ENCODE measurements at regions not wholly inside any gene's neighbourhood (a gene's known extent, or its start where the extent isn't known, plus 50 kb on each side); places are given as distances from the start of the nearest gene placed in this dataset.
A peak's percentile ranks its signal among the peaks of the same experiment; 100 is the strongest.
"Not testable (repeated sequence)": the region's sequence is repeated elsewhere in the genome, so short reads cannot be mapped to it uniquely, and the experiment has no call there.

- not testable (repeated sequence) for H3K4me1 ChIP-seq (ENCODE audit: control insufficient read depth, insufficient read depth, low read length, unreplicated experiment); H3K4me3 ChIP-seq (ENCODE audit: low read depth, low read length); H3K36me3 ChIP-seq (ENCODE audit: insufficient read depth, low read length); H3K27me3 ChIP-seq (ENCODE audit: insufficient read depth, low read length); H3K79me2 ChIP-seq (ENCODE audit: control insufficient read depth, insufficient read depth, low read length, unreplicated experiment); H2AFZ ChIP-seq (ENCODE audit: low read length, unreplicated experiment); H3K27ac ChIP-seq (ENCODE audit: low read depth, low read length)
Measured at GRCh38 chr7:82571047-82571446, 127.5 kb upstream of the CACNA2D1 start.

- Histone ChIP-seq H3K79me2 (ENCODE audit: control insufficient read depth, insufficient read depth, low read length, unreplicated experiment) (no peaks in the 10 kb centered on the region), H2AFZ (ENCODE audit: low read length, unreplicated experiment) (no peak overlapping the region), H3K27ac (ENCODE audit: low read depth, low read length) (no peak overlapping the region), H3K4me1 (ENCODE audit: control insufficient read depth, insufficient read depth, low read length, unreplicated experiment) (peaks cover 23% of the 10 kb centered on the region), H3K4me3 (ENCODE audit: low read depth, low read length) (no peak overlapping the region), H3K36me3 (ENCODE audit: insufficient read depth, low read length) (no peaks in the 10 kb centered on the region), H3K27me3 (ENCODE audit: insufficient read depth, low read length) (no peaks in the 10 kb centered on the region)
Measured at GRCh38 chr7:82567841-82568240, 124.3 kb upstream of the CACNA2D1 start.

GRCh38 chr7:82567356-82567755, 123.8 kb upstream of the CACNA2D1 start:
- Histone ChIP-seq H3K27ac (ENCODE audit: low read depth, low read length) (no peak overlapping the region), H3K36me3 (ENCODE audit: insufficient read depth, low read length) (no peaks in the 10 kb centered on the region), H2AFZ (ENCODE audit: low read length, unreplicated experiment) (no peak overlapping the region), H3K79me2 (ENCODE audit: control insufficient read depth, insufficient read depth, low read length, unreplicated experiment) (no peaks in the 10 kb centered on the region), H3K4me1 (ENCODE audit: control insufficient read depth, insufficient read depth, low read length, unreplicated experiment) (peaks cover 28% of the 10 kb centered on the region), H3K4me3 (ENCODE audit: low read depth, low read length) (no peak overlapping the region), H3K27me3 (ENCODE audit: insufficient read depth, low read length) (no peaks in the 10 kb centered on the region)

- Histone ChIP-seq H3K4me1 (ENCODE audit: control insufficient read depth, insufficient read depth, low read length, unreplicated experiment) (peaks cover 31% of the 10 kb centered on the region), H3K27me3 (ENCODE audit: insufficient read depth, low read length) (no peaks in the 10 kb centered on the region), H3K79me2 (ENCODE audit: control insufficient read depth, insufficient read depth, low read length, unreplicated experiment) (no peaks in the 10 kb centered on the region), H3K36me3 (ENCODE audit: insufficient read depth, low read length) (no peaks in the 10 kb centered on the region), H3K27ac (ENCODE audit: low read depth, low read length) (no peak overlapping the region), H3K4me3 (ENCODE audit: low read depth, low read length) (no peak overlapping the region), H2AFZ (ENCODE audit: low read length, unreplicated experiment) (peak overlapping the region; percentile 77)
Measured at GRCh38 chr7:82566752-82567151, 123.2 kb upstream of the CACNA2D1 start.

GRCh38 chr7:82562716-82563404, 119.3 kb upstream of the CACNA2D1 start:
- peak overlapping the region; percentile 83 for H3K27ac ChIP-seq (ENCODE audit: low read depth, low read length)
- peaks cover 36% of the 10 kb centered on the region for H3K4me1 ChIP-seq (ENCODE audit: control insufficient read depth, insufficient read depth, low read length, unreplicated experiment)
- peak overlapping the region; percentile 17 for H2AFZ ChIP-seq (ENCODE audit: low read length, unreplicated experiment)

GRCh38 chr7:82559193-82559805, 115.7 kb upstream of the CACNA2D1 start:
- H3K36me3 ChIP-seq (ENCODE audit: insufficient read depth, low read length), result no peaks in the 10 kb centered on the region
- H3K27ac ChIP-seq (ENCODE audit: low read depth, low read length), result no peak overlapping the region
- peak overlapping the region; percentile 74 for H2AFZ ChIP-seq (ENCODE audit: low read length, unreplicated experiment)
- H3K79me2 ChIP-seq (ENCODE audit: control insufficient read depth, insufficient read depth, low read length, unreplicated experiment), result no peaks in the 10 kb centered on the region
- H3K4me1 ChIP-seq (ENCODE audit: control insufficient read depth, insufficient read depth, low read length, unreplicated experiment), result peaks cover 21% of the 10 kb centered on the region
- H3K27me3 ChIP-seq (ENCODE audit: insufficient read depth, low read length), result no peaks in the 10 kb centered on the region
- peak overlapping the region; percentile 63 for H3K4me3 ChIP-seq (ENCODE audit: low read depth, low read length)

More at GRCh38 chr7:82562716-82563404, 119.3 kb upstream of the CACNA2D1 start:
- Histone ChIP-seq H3K4me3 (ENCODE audit: low read depth, low read length) (peak overlapping the region; percentile 39; the same call in 1 of the 2 replicates), H3K27me3 (ENCODE audit: insufficient read depth, low read length) (no peaks in the 10 kb centered on the region), H3K36me3 (ENCODE audit: insufficient read depth, low read length) (no peaks in the 10 kb centered on the region), H3K79me2 (ENCODE audit: control insufficient read depth, insufficient read depth, low read length, unreplicated experiment) (no peaks in the 10 kb centered on the region)

- H3K79me2 ChIP-seq (ENCODE audit: control insufficient read depth, insufficient read depth, low read length, unreplicated experiment), result no peaks in the 10 kb centered on the region
- no peaks in the 10 kb centered on the region for H3K36me3 ChIP-seq (ENCODE audit: insufficient read depth, low read length)
- H3K27me3 ChIP-seq (ENCODE audit: insufficient read depth, low read length), result no peaks in the 10 kb centered on the region
- H2AFZ ChIP-seq (ENCODE audit: low read length, unreplicated experiment), result no peak overlapping the region
- no peak overlapping the region for H3K4me3 ChIP-seq (ENCODE audit: low read depth, low read length)
- H3K4me1 ChIP-seq (ENCODE audit: control insufficient read depth, insufficient read depth, low read length, unreplicated experiment), result no peaks in the 10 kb centered on the region
- H3K27ac ChIP-seq (ENCODE audit: low read depth, low read length), result no peak overlapping the region
Measured at GRCh38 chr7:82549616-82550285, 106.2 kb upstream of the CACNA2D1 start.

- Histone ChIP-seq H3K79me2 (ENCODE audit: control insufficient read depth, insufficient read depth, low read length, unreplicated experiment) (no peaks in the 10 kb centered on the region), H3K4me3 (ENCODE audit: low read depth, low read length) (no peak overlapping the region), H3K27ac (ENCODE audit: low read depth, low read length) (no peak overlapping the region), H3K36me3 (ENCODE audit: insufficient read depth, low read length) (no peaks in the 10 kb centered on the region), H3K4me1 (ENCODE audit: control insufficient read depth, insufficient read depth, low read length, unreplicated experiment) (peaks cover 1% of the 10 kb centered on the region), H2AFZ (ENCODE audit: low read length, unreplicated experiment) (no peak overlapping the region), H3K27me3 (ENCODE audit: insufficient read depth, low read length) (no peaks in the 10 kb centered on the region)
Measured at GRCh38 chr7:82548141-82548688, 104.6 kb upstream of the CACNA2D1 start.

- Histone ChIP-seq H3K27me3 (ENCODE audit: insufficient read depth, low read length) (no peaks in the 10 kb centered on the region), H3K4me3 (ENCODE audit: low read depth, low read length) (peak overlapping the region; percentile 41), H3K27ac (ENCODE audit: low read depth, low read length) (peak overlapping the region; percentile 71), H3K4me1 (ENCODE audit: control insufficient read depth, insufficient read depth, low read length, unreplicated experiment) (peaks cover 15% of the 10 kb centered on the region), H3K79me2 (ENCODE audit: control insufficient read depth, insufficient read depth, low read length, unreplicated experiment) (no peaks in the 10 kb centered on the region), H2AFZ (ENCODE audit: low read length, unreplicated experiment) (peak overlapping the region; percentile 42), H3K36me3 (ENCODE audit: insufficient read depth, low read length) (no peaks in the 10 kb centered on the region)
Measured at GRCh38 chr7:82542665-82543064, 99.1 kb upstream of the CACNA2D1 start.

GRCh38 chr7:82539969-82540368, 96.4 kb upstream of the CACNA2D1 start:
- no peak overlapping the region for H2AFZ ChIP-seq (ENCODE audit: low read length, unreplicated experiment)
- H3K27ac ChIP-seq (ENCODE audit: low read depth, low read length), result no peak overlapping the region
- H3K27me3 ChIP-seq (ENCODE audit: insufficient read depth, low read length), result no peaks in the 10 kb centered on the region
- H3K36me3 ChIP-seq (ENCODE audit: insufficient read depth, low read length), result no peaks in the 10 kb centered on the region
- peaks cover 15% of the 10 kb centered on the region for H3K4me1 ChIP-seq (ENCODE audit: control insufficient read depth, insufficient read depth, low read length, unreplicated experiment)
- H3K79me2 ChIP-seq (ENCODE audit: control insufficient read depth, insufficient read depth, low read length, unreplicated experiment), result no peaks in the 10 kb centered on the region
- no peak overlapping the region for H3K4me3 ChIP-seq (ENCODE audit: low read depth, low read length)

Measured in ACC112 (cell line).